ENCODE measurements at regions not wholly inside any gene's neighbourhood (a gene's known extent, or its start where the extent isn't known, plus 50 kb on each side); places are given as distances from the start of the nearest gene placed in this dataset.

DNA sequence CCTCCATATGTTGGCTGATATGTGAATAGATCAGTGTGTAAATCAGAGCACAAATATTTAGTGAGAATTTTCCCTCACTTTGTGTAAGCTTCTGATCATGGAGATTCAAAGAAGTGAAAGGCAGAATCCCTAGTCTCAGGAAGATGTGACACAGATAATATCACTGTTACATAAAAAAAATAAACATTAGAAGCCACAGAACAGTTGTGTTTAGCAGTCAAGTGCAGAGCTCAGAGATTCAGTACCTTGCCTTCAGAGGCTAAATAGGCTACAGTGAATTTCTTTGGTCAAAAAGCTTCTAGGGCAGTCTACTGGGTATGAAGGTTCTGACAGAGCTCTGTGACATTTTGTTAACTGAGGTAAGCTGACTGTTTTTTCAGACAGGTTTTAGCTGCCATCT, 591.5 kb downstream of the METTL15 start:
- FAIRE-seq, result no peak

DNA sequence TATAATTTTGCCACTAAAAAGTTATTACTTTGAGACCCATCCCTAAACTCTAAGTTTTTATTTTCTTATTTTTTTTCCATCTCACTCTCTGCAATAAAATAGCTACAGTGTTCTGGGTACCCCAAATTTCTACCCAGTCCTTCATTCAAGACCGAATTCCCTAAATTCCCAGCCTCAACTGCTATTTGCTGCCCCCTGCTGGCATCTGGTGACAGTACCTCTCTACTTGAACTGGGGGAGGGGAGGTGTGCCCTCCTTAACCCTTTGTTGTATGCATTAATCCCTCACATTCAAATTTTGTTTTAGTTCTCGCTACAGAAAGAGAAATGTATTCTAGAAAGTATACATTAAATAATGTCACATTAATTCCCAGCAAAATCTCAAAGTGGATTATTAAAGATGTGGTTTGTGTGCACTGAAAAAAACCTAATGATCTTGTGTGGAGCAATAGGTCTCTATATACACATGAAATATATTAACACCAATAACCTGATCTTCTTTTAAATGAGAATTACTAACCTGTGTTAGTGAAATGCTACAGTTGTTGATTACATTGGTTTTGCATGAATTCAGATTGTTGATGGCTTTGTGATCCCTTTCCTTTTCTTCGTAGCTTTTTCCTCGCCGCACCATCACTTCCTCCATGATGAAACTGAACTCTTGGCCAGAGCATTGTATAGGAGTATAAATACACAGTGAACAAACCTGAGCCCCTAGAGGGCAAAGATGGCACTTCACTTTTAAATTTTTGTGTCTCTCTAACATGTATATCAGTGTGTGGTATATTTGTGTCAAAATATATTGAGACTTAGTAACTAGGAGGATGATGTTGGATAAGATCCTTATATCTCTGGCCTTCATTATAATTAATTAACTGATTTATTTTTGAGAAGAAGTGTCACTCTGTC, 590.0 kb downstream of the METTL15 start:
- DNase-seq (ENCODE audit: low spot score) (no peak), FAIRE-seq (no peak)

More for the DNA sequence above, 591.5 kb downstream of the METTL15 start:
- no peak for DNase-seq (ENCODE audit: low spot score)

DNA sequence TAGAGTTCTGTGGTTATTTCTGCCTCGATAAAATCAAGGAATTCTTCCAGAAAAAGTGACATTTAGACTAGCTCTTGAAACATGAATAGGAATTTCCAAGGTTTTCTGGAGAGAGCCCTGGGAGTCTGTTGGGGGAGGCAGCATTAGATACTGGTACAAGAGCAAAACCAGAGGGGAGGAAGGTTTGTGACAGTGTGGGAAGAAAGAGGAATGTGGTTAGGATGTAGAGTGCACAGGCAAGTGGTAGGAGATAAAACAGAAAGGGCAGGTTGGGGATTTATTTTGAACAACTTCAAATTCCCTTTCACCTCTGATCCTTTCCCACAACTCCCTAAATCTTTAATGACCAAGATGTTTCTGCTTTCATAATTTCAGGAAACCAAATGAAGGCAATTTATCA, 588.4 kb downstream of the METTL15 start:
- no peak for DNase-seq (ENCODE audit: low spot score)
- FAIRE-seq, result no peak

DNA sequence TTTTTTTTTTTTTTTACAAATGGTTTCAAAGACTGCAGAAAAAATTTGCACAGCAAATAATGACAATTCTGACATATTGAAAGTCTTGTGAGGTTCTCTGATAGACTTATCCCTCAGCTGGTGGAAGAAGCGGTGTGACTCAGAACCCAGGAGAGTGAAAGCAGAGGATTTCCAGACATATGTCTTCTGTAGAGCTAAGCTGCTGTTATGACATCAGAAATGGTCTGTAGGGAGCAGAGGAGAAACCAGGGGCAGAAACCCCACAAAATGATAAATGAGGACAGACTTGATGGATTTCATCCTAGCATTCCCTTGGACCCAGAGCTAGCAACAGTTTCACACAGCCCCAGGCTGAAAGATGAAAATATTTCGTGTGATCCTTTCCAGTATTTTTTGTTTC, 582.6 kb downstream of the METTL15 start:
- no peak for FAIRE-seq

DNA sequence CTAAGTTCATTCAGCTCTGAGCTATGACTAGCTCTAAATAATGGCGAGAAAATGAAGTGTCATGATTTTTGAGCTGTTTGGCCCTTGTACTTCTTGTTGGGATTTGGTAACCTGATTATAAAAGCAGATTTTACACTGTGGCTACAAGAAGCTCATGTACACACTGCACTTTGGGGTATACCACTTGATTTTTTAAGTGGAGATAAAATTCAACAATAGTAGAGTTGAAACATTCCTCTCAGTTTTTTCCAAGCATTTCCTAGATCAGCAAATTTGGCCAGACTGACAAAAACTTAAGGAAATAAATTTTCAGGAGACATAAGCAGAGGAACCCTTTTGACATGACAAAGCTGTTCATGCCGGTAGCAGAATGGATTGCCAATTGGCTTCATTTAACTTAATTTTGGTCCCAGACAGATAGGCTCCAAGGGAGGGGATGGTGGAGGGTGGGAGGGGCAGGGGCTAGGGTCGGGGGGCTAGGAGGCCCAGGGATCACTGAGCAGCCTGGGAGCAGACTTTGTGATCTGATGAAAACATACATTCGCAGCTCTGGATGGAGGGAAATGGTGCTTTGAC, 575.9 kb downstream of the METTL15 start:
- DNase-seq (ENCODE audit: low spot score) (no peak), FAIRE-seq (no peak)

More for the DNA sequence above, 582.6 kb downstream of the METTL15 start:
- no peak for DNase-seq (ENCODE audit: low spot score)

DNA sequence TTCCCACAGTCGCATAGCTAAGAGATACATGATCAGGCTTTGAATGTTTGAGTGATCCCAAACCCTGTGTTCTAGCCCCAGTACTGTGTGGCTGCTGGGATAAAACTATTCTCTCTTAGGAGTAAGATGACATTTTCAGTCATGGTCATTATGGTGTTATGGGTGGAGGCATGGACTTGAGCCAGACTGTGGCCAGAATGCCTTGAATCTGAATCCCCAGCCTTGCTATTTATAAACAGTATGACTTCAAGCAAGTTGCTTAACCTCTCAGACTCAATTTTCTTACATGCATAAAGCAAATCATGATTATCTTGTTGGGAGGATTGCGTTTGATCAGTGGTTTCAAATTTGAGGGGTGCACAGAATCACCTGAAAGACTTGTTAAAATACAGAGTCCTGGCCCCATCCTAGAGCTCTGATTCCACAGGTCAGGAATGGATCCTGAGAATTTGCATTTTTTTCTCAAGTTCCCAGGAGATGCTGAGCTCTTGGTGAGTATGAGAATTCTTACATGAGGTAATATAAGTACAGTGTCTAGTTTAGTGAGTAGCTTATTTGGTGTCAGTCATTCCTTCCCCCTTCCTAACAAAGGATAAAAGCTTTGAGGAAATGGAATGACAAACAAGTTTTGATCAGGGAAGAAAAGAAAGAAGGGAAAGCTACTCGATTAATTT, 571.7 kb downstream of the METTL15 start:
- no peak for DNase-seq (ENCODE audit: low spot score)
- FAIRE-seq, result no peak

DNA sequence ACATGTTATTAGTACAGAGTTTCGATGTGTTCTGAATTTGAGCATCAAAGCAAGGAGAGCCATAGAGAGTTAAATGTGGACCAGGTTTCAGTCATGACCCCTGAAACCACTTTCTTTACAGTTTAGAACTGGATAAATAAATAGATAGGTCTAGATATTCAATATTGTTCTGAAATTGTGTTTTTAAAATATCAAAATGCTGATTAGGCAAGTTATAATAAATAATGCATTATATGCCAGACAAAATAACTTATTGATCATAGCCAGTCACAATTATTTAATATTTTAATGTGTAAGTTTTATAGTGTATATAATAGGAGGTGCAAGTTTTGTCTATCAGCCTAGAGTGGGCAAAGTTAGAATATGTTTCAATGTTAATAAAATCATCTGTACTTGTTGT, 569.5 kb downstream of the METTL15 start:
- FAIRE-seq (no peak), DNase-seq (ENCODE audit: low spot score) (no peak)

DNA sequence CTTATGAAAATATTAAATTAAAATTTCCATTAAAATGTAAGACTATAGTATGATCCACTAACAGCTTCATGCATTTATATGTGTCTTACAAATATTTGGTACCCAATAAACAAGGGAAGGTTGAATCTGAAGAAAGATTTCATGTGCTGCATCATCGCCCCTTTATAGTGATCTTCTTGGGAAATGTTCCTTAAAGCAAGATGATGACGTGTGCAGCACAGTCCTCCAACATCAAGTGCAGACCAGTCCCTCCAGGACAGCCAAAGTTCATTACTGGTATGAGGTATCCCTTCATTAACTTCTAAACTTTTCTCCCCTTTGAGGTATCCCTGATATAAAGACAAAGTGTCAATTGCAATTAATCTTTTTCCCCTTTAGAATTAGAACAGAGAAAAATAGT, 567.0 kb downstream of the METTL15 start:
- DNase-seq (ENCODE audit: low spot score) (no peak), FAIRE-seq (no peak)

DNA sequence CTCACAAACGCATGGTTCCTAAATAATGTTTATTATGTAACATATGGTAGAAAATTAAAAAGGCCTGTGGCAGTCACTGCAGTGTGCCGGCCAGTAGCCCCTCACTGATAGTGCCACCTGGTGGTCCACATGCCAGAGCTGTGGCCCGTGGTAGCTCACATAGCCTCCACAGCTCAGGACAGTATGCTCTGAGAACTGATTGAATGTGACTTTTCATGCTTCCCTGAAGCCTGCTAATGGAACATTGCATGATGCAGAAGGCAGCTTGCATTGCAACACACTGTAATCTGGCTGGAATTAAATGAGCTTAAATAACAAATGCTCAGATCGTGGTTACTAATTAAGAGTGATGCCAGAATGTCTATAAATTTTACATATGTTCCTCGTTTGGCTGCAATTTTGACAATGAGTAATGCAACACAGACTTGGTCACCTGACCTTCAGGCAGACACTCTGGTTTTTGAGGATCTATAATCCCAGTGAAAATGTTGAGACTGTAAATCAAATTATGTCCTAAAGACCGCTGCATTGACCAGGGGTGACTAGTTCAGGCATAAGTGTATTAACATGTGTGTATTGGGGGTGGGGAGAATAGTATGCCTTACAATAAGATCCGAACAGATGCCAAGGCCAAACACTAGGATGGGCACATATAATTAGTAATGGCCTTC, 566.4 kb downstream of the METTL15 start:
- FAIRE-seq, result no peak

DNA sequence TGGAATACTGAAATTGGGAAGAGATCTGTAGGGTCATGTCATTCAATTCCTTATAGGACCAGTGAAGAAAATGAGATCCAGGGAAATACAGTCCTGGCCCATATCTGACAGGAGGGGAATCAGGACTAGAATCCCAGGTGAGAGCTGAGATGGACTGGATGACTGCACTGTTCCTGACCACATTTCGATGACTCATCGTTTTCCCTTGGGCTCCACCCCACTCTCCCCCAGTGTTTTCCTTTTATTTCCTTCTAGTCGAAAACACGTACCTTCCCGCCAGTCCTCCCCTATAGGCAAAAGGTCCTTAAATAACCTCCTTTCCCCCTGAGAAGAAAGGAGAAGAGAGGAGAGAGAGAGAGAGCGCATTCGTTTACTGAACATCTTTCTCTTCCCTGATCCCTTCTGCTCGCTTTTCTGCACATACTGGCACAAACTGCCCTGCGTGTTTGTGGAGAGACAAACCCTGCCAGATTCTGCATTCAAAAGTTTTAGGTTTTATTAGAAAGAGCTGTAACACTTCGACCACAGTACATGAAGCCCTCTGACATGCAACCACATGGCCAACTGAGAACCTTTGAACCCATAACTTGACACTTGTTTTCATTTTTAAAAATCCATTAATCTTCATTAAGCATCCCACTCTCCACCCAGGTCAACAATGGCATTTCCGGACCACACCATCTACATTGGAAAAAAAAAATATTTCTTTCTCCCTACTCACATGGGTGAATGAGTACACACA, 565.7 kb downstream of the METTL15 start:
- DNase-seq (ENCODE audit: low spot score) (peak; percentile 36), FAIRE-seq (no peak)

More for the DNA sequence above, 566.4 kb downstream of the METTL15 start:
- DNase-seq (ENCODE audit: low spot score), result no peak

DNA sequence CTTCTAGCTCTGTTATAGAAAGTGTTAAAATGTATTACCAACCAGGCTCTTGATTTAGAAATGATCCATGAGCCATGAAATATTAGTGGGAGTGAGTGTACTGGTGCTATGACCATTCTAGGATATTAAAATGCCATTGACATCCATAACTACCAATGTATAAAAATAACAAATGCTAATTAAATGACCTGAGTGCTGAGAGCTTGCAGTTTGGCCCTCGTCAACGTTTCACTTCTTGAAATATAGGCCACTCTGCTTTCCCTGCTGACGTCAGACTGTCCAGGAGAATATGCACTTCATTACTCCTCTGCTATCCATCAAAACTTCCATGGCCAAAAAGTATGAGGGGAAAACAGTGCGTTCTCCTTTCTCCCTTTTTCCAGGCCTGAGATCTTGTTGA, 563.1 kb downstream of the METTL15 start:
- FAIRE-seq, result no peak
- no peak for DNase-seq (ENCODE audit: low spot score)

DNA sequence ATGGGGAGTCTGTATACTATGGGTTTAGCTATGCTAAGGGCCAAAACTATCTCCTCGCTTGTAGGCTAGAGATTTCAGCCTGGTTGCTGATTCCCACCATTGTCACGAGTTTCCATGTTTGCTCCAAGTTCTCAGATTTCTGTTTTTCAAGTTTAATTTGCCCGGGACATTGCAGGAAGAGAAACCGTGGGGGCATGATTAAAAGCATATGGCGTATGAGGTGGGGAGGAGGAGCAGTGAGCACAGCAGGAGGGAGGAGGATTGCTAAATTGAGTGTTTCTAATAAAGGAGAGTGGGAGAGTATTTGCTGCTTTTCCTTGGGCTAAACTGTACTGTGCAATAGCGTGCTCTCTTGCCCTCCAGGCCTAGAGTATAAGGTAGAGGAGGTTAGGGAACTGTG, 558.4 kb downstream of the METTL15 start:
- no peak for DNase-seq (ENCODE audit: low spot score)

DNA sequence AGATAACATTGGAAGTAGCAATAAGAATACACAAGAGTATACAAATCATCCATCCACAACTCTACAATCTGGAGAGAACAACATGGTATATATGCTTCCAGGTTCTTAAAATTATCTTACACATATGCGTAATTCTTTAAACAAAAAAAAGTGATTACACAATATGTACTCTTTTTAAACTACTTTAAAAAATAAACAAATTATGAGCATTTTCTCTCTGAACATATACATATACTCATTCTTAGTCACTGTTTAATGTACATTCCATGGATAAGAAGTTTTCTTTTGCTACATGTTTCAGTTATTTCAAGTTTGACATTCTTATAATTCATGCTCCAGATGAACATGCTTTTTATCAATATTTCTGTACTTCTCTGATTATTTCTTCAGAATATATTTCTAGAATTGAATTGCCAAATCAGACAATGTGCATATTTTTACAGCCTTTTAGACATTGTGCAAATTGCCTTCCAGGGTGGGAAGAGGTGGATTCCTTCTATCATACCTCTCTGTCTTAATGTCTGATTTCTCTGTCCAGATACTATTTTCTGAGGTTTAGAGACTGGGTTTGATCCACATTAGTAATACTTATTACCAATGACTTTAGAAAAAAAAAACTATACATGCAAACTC, 551.6 kb downstream of the METTL15 start:
- FAIRE-seq, result no peak
- DNase-seq (ENCODE audit: low spot score), result no peak

More for the DNA sequence above, 558.4 kb downstream of the METTL15 start:
- no peak for FAIRE-seq

DNA sequence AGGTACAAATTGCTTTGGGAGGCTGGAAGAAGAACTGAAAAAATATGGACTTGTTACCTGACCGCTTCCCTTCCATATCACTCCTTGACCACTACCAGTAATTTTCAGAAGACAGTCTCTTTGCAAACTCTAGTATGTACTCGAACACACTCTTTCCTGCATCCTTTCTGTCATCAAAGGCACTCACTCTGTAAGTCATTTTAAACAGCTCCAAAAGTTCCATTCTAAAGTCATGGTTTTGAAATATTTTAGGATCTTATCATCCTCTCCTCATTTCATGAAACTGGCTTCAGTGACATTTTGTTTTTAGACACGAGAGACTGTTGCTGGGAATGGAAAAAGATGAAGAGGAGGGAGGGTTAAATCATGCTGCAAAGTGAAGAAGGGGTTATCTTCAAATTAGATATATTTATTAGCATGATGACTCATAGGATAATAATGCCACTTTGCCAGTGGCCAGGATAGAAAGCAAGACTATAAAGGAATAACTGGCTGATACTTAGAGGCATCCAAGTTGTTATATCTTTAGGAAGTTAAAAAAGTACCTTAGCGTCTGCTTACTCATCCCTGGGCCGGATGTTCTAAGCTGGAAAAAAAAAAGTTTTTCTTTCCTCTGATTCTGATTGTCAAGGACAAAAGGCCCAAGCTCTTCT, 549.3 kb downstream of the METTL15 start:
- FAIRE-seq, result no peak
- DNase-seq (ENCODE audit: low spot score), result peak; percentile 24

DNA sequence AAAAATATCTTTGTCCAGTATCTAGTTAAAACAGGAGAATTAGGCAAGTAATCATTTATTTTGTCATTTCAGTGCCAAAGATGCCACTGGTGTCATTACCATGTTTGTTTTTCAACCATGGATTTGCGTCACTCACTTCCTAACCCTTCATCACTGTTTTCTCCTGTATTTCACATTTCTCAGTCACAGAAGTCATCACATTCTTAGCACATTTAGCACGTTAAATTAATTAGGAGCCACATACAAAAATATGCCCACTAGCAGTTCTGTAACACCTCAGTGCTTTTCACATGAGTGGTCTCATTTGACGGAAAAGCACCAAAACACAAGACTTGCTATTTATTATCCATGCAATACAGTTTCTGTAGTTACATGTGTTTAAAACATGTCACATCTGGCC, 546.0 kb downstream of the METTL15 start:
- no peak for FAIRE-seq
- no peak for DNase-seq (ENCODE audit: low spot score)

DNA sequence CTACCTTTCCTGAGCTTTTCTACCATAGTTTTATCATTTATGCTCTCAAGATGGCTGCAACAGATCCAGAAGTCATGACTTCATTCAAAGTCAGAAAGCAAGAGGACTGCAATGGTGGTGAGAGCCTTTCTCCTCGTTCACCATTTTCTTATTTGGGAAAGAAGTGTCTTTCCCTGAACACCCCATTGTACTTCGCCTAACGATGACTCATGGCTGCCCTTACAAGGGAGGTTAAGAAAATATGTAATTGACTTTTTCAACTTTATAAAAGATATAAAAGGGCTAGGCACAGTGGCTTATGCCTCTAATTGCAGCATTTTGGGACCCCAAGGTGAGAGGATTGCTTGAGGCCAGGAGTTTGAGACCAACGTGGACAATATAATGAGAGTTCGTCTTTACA, 541.7 kb downstream of the METTL15 start:
- FAIRE-seq, result no peak
- no peak for DNase-seq (ENCODE audit: low spot score)

DNA sequence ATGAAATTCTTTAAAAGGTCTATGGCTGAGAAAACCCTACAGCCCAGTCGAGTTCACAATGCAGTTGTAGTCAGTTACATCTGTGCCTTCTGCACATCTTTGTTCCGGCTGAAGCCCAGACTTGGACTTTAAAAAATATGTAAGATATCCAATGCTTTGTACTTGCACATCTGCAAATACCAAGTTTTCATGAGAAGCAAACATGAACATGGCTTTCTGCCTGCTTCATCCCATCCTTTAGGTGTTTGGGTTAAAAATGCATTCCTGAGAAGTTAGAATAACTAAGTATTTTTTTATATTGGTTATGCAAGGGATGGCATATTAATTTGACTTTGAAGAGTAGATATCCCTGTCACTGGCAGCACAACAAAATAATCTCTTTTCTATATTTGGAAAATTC, 528.4 kb downstream of the METTL15 start:
- FAIRE-seq (no peak), DNase-seq (ENCODE audit: low spot score) (no peak)

DNA sequence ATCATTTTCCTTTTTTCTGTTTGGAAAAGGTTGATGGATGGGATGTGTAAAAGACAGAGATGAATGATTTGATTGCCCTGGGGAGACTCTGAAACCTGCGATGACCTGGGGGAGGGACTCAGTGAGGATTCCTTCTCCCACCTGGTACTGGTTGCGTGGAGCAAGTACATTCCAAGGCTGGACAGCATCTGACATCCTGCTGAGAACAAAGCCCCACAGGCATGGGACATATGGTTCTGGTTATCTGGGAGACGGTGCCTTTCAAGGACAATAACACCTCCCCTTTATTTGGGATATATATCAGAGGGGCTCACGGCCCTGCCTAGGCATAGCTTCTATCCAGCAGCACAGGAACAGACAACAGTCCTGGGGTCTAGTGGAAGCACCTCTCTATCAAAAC, 527.8 kb downstream of the METTL15 start:
- DNase-seq (ENCODE audit: low spot score) (no peak), FAIRE-seq (no peak)

DNA sequence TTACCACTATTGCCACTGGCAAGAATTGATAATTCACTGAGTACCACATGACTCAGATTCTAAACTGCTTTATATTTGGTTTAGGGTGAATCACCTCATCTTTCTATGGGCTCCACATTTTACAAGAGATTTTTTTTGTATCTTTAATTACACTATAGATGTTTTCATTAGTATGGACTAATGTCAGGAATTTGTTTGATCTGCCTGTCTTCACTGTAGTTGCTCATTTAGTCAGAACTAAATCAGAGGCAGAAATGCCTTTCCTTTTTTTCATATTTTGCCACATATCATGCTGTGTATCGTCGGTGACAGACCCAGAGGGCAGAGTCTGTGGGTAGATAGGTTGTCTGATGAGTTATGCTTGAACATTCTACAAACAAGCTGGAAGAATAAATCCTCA, 524.1 kb downstream of the METTL15 start:
- DNase-seq (ENCODE audit: low spot score), result no peak
- no peak for FAIRE-seq

DNA sequence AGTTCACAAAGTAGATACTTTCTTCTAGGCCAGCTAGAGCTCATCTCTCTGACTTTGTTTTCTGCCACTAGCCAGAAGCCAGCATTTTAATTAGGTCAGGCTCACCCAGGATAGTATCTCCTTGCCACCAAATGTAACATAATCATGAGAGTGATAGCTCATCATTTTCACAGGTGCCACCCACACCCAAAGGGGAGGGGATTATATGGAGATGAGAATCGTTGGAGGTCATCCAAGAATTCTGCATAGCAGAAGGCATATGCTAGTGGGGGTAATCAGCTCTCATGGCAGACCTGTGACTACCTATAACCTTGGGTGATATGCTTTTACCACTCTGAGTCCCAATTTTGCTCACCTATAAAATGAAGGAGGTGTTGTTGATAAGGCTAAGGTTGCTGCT, 523.0 kb downstream of the METTL15 start:
- FAIRE-seq (no peak), DNase-seq (ENCODE audit: low spot score) (no peak)
